ENCODE measurements at regions not wholly inside any gene's neighbourhood (a gene's known extent, or its start where the extent isn't known, plus 50 kb on each side); places are given as distances from the start of the nearest gene placed in this dataset.
"Not testable (repeated sequence)": the region's sequence is repeated elsewhere in the genome, so short reads cannot be mapped to it uniquely, and the experiment has no call there.

DNA sequence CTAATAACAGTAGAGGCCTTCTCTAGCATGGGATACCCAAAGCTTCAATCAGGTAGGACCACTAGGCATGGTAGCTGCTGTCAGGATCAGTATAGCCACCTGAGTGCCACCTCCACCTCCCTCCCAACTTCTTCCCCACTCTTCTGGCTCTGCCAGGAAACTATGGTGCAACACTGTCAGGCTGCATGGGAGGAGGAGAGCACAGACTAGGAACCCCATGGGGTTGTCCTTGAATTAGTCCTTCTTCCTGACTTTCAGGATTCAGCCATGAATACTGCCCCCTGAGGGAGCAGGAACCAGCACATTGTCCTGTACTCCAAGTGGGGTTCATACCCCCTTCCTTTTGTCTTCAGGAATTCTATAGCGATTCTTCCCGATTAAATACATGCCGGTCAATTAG is 340.8 kb upstream of the ONECUT1 start:
- no peak for TF ChIP-seq CTCF (IDR thresholded peaks at IDR 0.05; ENCODE audit: low read length, missing control alignments)

DNA sequence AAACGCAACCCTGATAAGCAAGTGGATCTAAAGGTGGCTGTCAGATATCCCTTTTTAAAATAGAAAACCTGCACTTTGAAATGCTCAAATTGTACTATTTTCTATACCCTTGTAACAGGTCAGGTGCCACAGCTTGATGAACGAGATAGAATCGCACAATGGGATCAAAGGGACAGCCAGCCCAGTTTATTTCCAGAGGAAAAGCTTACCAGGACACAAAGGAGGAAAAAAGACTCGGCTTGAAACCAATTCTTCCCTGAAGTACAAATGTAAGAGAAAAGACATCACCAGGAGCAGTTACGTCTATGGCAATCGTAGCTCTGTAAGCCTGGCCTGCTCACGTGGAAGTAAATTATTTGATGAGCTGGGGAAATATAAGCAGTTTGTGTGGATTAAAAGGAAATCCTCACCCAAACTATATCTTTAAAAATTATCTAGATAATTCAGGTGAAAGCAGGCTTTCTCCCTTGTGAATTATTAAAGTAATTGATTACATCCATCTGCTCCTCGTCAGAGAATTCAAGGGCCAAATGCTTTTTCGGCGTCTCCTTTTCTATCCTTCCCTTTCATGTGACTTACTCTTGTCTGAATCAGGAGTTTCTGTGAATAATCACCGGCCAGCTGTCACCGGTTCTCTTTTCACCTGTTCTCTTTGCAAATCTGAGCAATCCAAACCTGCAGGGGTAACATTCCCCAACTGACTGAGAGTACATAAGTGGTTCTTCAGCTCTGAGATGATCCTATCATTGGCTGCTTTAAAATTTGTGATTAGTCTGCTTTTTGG is 339.2 kb upstream of the ONECUT1 start:
- DNase-seq (ENCODE audit: low read depth), result no peak
- H3K4me3 ChIP-seq (replicated peaks; ENCODE audit: low read depth, low read length), result no peak overlapping the region

More for the DNA sequence above, 340.8 kb upstream of the ONECUT1 start:
- H3K4me3 ChIP-seq (replicated peaks; ENCODE audit: low read depth, low read length), result no peak overlapping the region
- no peak for DNase-seq (ENCODE audit: low read depth)

DNA sequence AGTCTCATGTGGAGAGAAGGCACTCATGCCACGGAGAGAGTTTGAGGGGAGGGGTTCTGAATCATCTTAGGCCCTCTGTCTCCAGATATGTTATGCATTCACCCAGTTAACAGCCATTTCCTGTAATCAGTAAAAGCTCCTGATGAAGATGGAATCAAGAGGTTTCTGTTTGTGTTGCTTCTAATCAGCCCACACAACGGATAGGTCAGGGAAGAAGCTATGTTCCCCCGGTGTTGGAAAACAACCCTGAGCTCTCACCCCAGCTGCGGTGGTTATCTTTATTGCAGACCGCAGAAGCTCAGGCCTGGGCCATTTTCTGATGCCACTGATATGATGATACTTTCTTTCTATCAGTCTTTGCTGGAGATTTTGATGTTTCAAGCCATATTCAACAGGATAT is 338.5 kb upstream of the ONECUT1 start:
- no peak for TF ChIP-seq CTCF (IDR thresholded peaks at IDR 0.05; ENCODE audit: low read length, missing control alignments)
- DNase-seq (ENCODE audit: low read depth), result no peak
- H3K4me3 ChIP-seq (replicated peaks; ENCODE audit: low read depth, low read length), result no peak overlapping the region

More for the DNA sequence above, 339.2 kb upstream of the ONECUT1 start:
- no peak for TF ChIP-seq CTCF (IDR thresholded peaks at IDR 0.05; ENCODE audit: low read length, missing control alignments)

DNA sequence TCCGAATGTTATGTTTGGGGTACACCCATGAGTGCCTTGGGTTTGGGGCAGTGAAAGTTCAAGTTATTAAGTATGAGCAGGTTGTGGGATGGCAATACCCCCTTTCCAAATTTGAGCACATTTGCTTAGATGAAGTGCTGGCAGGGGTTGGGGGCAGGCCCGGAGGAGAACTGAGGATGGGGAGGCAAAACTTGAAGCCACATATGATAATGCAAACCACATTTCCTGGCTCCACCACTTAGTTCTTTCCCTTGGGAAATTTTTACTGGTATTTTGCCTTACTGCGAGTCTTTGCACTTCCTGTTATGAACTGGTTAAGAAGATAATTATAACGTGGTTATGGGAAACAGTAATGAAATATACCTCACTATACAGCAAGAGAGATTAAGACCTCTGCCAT is 336.0 kb upstream of the ONECUT1 start:
- TF ChIP-seq CTCF (IDR thresholded peaks at IDR 0.05; ENCODE audit: low read length, missing control alignments), result no peak
- DNase-seq (ENCODE audit: low read depth), result no peak
- H3K4me3 ChIP-seq (replicated peaks; ENCODE audit: low read depth, low read length), result no peak overlapping the region

GRCh38 chr15:53122818-53123217 is 332.7 kb upstream of the ONECUT1 start:
- no peak for DNase-seq (ENCODE audit: low read depth)
- no peak overlapping the region for H3K4me3 ChIP-seq (replicated peaks; ENCODE audit: low read depth, low read length)
- no peak for TF ChIP-seq CTCF (IDR thresholded peaks at IDR 0.05; ENCODE audit: low read length, missing control alignments)

DNA sequence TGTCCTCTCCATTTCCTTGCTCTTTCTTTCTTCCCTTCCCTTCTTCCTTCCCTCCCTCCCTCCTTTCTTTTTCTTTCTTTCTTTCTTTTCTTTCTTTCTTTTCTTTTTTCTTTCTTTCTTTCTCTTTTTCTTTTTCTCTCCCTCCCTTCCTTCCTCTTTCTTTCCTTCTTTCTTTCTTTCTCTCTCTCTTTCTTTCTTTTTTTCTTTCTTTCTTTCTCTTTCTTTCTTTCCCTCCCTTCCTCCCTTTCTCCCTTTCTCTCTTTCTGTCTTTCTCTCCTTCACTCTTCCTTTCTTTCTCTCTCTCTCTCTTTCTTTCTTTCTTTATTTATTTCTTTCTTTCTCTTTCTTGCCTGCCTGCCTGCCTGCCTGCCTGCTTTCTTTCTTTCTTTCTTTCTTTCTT is 326.8 kb upstream of the ONECUT1 start:
- not testable (repeated sequence) for DNase-seq (ENCODE audit: low read depth); H3K4me3 ChIP-seq (replicated peaks; ENCODE audit: low read depth, low read length)

DNA sequence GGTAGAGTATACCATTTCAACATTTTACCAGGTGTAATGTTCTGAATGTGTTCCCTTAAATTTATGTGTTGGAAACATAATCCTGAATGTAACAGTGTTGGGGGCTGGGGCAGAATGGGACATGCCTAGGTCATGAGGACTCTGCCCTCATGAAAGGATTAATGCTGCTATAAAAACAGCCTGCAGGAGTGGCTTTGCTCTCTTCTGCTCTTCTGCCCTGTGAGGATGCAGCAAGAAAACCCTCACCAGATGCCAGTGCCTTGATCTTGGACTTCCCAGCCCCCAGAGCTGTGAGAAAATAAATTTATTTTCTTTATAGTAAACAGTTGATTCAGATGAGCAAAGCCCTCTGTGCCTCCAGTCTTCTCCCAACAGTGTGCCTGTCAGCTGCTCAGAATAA is 326.0 kb upstream of the ONECUT1 start:
- H3K4me3 ChIP-seq (replicated peaks; ENCODE audit: low read depth, low read length), result no peak overlapping the region
- no peak for TF ChIP-seq CTCF (IDR thresholded peaks at IDR 0.05; ENCODE audit: low read length, missing control alignments)
- no peak for DNase-seq (ENCODE audit: low read depth)

Data from fibroblast of pulmonary artery (primary cell).